HEK293 (cell line): ENCODE measurements at regions not wholly inside any gene's neighbourhood (a gene's known extent, or its start where the extent isn't known, plus 50 kb on each side); places are given as distances from the start of the nearest gene placed in this dataset.

Experiments
- CTCF ChIA-PET: fragments of 350-600 bp; formaldehyde crosslinking; extraction: SDS; loops from one replicate; lab custom pipeline; 2021; ENCODE audit warnings: antibody characterized with exemption; lab: Yijun Ruan, JAX
- POLR2A ChIA-PET: fragments of 300-600 bp; formaldehyde crosslinking; extraction: SDS; loops from one replicate; lab custom pipeline; 2020; ENCODE audit warnings: antibody characterized with exemption, inconsistent platforms; lab: Yijun Ruan, JAX
- H3K27ac ChIP-seq: fragments of 200-500 bp; sonication (Bioruptor generic); 2 replicates; pipeline ENCODE4 v1.5.1; 2014; ENCODE audit warnings: low read depth, low read length, control low read depth, inconsistent platforms; ENCODE audit errors: extremely low read depth
- H3K36me3 ChIP-seq, 2 experiments: fragments of 200-500 bp in 1 of 2; sonication (Bioruptor generic) in 1 of 2; 1 replicate in 1 of 2; 2 replicates in 1 of 2; pipeline ENCODE4 v1.5.1; 2014 to 2017; ENCODE audit warnings: inconsistent platforms in 2 of 2, low read length in 2 of 2; ENCODE audit not compliant: control insufficient read depth in 2 of 2, insufficient read depth in 1 of 2
- H3K4me1 ChIP-seq: fragments of 200-500 bp; sonication (Bioruptor generic); 2 replicates; pipeline ENCODE4 v1.5.1; 2014; ENCODE audit warnings: mild to moderate bottlenecking, low read length, inconsistent platforms; ENCODE audit not compliant: control insufficient read depth, insufficient read depth
- H3K4me3 ChIP-seq: 2 replicates; pipeline ENCODE4 v1.5.1; 2011; ENCODE audit warnings: low read depth, mild to moderate bottlenecking, control low read depth, low read length, moderate library complexity
- H3K9me3 ChIP-seq: fragments of 200-500 bp; sonication (Bioruptor generic); 2 replicates; pipeline ENCODE4 v1.5.1; 2014; ENCODE audit warnings: low read depth, low read length, inconsistent platforms; ENCODE audit not compliant: control insufficient read depth, insufficient read depth
- CTCF ChIP-seq: fragments of 450-650 bp; formaldehyde crosslinking; IDR thresholded peaks from 2 replicates; pipeline ENCODE4 v1.5.1; 2016; ENCODE audit warnings: missing biosample characterization, missing genetic modification characterization
- ELK4 ChIP-seq: IDR thresholded peaks from 2 replicates; pipeline ENCODE4 v1.6.1; 2011; ENCODE audit warnings: mild to moderate bottlenecking, low read depth, low read length, borderline replicate concordance
- GLI4 ChIP-seq: fragments of 450-650 bp; formaldehyde crosslinking; IDR thresholded peaks from 2 replicates; pipeline ENCODE4 v1.5.1; 2016; ENCODE audit warnings: missing biosample characterization, missing genetic modification characterization
- GLIS2 ChIP-seq: fragments of 450-650 bp; formaldehyde crosslinking; IDR thresholded peaks from 2 replicates; pipeline ENCODE4 v1.5.1; 2016; ENCODE audit warnings: missing biosample characterization, missing genetic modification characterization
- RBAK ChIP-seq: fragments of 450-650 bp; formaldehyde crosslinking; IDR thresholded peaks from 2 replicates; pipeline ENCODE4 v1.5.1; 2016; ENCODE audit warnings: missing biosample characterization, missing genetic modification characterization
- YY1 ChIP-seq: fragments of 450-650 bp; formaldehyde crosslinking; IDR thresholded peaks from 2 replicates; pipeline ENCODE4 v1.5.1; 2018; ENCODE audit warnings: missing biosample characterization, missing genetic modification characterization
- ZNF184 ChIP-seq: fragments of 450-650 bp; IDR thresholded peaks from 2 replicates; pipeline ENCODE4 v1.5.1; 2018; ENCODE audit warnings: missing biosample characterization, mild to moderate bottlenecking, missing genetic modification characterization
- ZNF23 ChIP-seq: fragments of 450-650 bp; formaldehyde crosslinking; IDR thresholded peaks from 2 replicates; pipeline ENCODE4 v1.5.1; 2016; ENCODE audit warnings: missing biosample characterization, missing genetic modification characterization, borderline replicate concordance
- ZNF26 ChIP-seq: fragments of 450-650 bp; formaldehyde crosslinking; IDR thresholded peaks from 2 replicates; pipeline ENCODE4 v1.5.1; 2016; ENCODE audit warnings: missing biosample characterization, missing genetic modification characterization
- ZNF398 ChIP-seq: fragments of 450-650 bp; formaldehyde crosslinking; IDR thresholded peaks from 2 replicates; pipeline ENCODE4 v1.5.1; 2017; ENCODE audit warnings: missing biosample characterization, missing genetic modification characterization
- ZNF488 ChIP-seq: fragments of 450-650 bp; formaldehyde crosslinking; IDR thresholded peaks from 2 replicates; pipeline ENCODE4 v1.5.1; 2016; ENCODE audit warnings: missing biosample characterization, missing genetic modification characterization
- ZNF621 ChIP-seq: fragments of 450-650 bp; formaldehyde crosslinking; IDR thresholded peaks from 2 replicates; pipeline ENCODE4 v1.5.1; 2017; ENCODE audit warnings: missing biosample characterization, missing genetic modification characterization
- ZNF626 ChIP-seq: fragments of 450-650 bp; sonication (Bioruptor Pico); formaldehyde crosslinking; IDR thresholded peaks from 2 replicates; pipeline ENCODE4 v1.5.1; 2018; ENCODE audit warnings: missing biosample characterization, missing genetic modification characterization, inconsistent platforms
- ZNF639 ChIP-seq: fragments of 450-650 bp; formaldehyde crosslinking; IDR thresholded peaks from 2 replicates; pipeline ENCODE4 v1.5.1; 2016; ENCODE audit warnings: missing biosample characterization, missing genetic modification characterization
- ZNF707 ChIP-seq: fragments of 450-650 bp; formaldehyde crosslinking; IDR thresholded peaks from 2 replicates; pipeline ENCODE4 v1.5.1; 2016; ENCODE audit warnings: missing biosample characterization, missing genetic modification characterization
- ZNF777 ChIP-seq: fragments of 450-650 bp; formaldehyde crosslinking; IDR thresholded peaks from 2 replicates; pipeline ENCODE4 v1.5.1; 2017; ENCODE audit warnings: missing biosample characterization, missing genetic modification characterization, borderline replicate concordance
- ZNF843 ChIP-seq: fragments of 450-650 bp; formaldehyde crosslinking; IDR thresholded peaks from 2 replicates; pipeline ENCODE4 v1.5.1; 2016; ENCODE audit warnings: missing biosample characterization, missing genetic modification characterization
- ZSCAN23 ChIP-seq: fragments of 450-650 bp; formaldehyde crosslinking; IDR thresholded peaks from 2 replicates; pipeline ENCODE4 v1.5.1; 2016; ENCODE audit warnings: missing biosample characterization, missing genetic modification characterization
- ZSCAN5A ChIP-seq: fragments of 450-650 bp; formaldehyde crosslinking; IDR thresholded peaks from 2 replicates; pipeline ENCODE4 v1.5.1; 2016; ENCODE audit warnings: missing biosample characterization, missing genetic modification characterization

- CTCF ChIA-PET: interaction anchor here (0.6 kb wide), 1 partner anchor 238 kb away, joined by 5 read pairs; no protein-coding TSS in a partner anchor
- POLR2A ChIA-PET: no interaction called here
- no peak for TF ChIP-seq ZNF843 (tag by site-specific recombination)
- TF ChIP-seq ZNF777 (tag by site-specific recombination): no peak
- TF ChIP-seq ZNF626 (tag by site-specific recombination): no peak
- no peak for TF ChIP-seq ZNF488 (tag by site-specific recombination)
- no peak for TF ChIP-seq YY1
- TF ChIP-seq RBAK (tag by site-specific recombination): no peak
- no peak for TF ChIP-seq GLIS2 (tag by site-specific recombination)
- TF ChIP-seq ZNF398 (tag by site-specific recombination): no peak
- no peak for TF ChIP-seq ELK4
- TF ChIP-seq ZNF639 (tag by site-specific recombination): no peak
- TF ChIP-seq GLI4 (tag by site-specific recombination): no peak
- no peak for TF ChIP-seq ZNF621 (tag by site-specific recombination)
- no peak for TF ChIP-seq ZSCAN23
- Histone ChIP-seq H3K4me3 (no peak overlapping the region), H3K36me3 (no peaks in the 10 kb centered on the region), H3K9me3 (no peaks in the 10 kb centered on the region), H3K4me1 (no peaks in the 10 kb centered on the region), H3K27ac (no peak overlapping the region)
Observed at GRCh38 chr1:4081806-4082711, 182.0 kb upstream of the C1orf174 start.

GRCh38 chr1:4083231-4084047, 183.4 kb upstream of the C1orf174 start:
- CTCF ChIA-PET: no interaction called here
- no peak overlapping the region for H3K4me3 ChIP-seq
- H3K27ac ChIP-seq: no peak overlapping the region
- H3K9me3 ChIP-seq: no peaks in the 10 kb centered on the region
- TF ChIP-seq ZNF707 (tag by site-specific recombination): no peak
- no peak for TF ChIP-seq RBAK (tag by site-specific recombination)
- TF ChIP-seq, all 188 proteins: peak for 0
- H3K36me3 ChIP-seq: no peaks in the 10 kb centered on the region
- H3K4me1 ChIP-seq: no peaks in the 10 kb centered on the region
- POLR2A ChIA-PET: no interaction called here

GRCh38 chr1:4084048-4084431, 184.0 kb upstream of the C1orf174 start:
- POLR2A ChIA-PET: no interaction called here
- Histone ChIP-seq H3K4me3 (no peak overlapping the region), H3K36me3 (no peaks in the 10 kb centered on the region), H3K9me3 (no peaks in the 10 kb centered on the region), H3K4me1 (no peaks in the 10 kb centered on the region), H3K27ac (no peak overlapping the region)
- CTCF ChIA-PET: no interaction called here
- no peak for TF ChIP-seq ZNF23 (tag by site-specific recombination)
- no peak for TF ChIP-seq ZSCAN5A (tag by site-specific recombination)
- TF ChIP-seq ZNF26: no peak
- no peak for TF ChIP-seq ZNF184 (tag by site-specific recombination)
- TF ChIP-seq CTCF (tag by site-specific recombination): no peak
